NCI-H2196 treated with DMSO at 0.1 percent for 48 hours (cell line): ENCODE measurements at regions not wholly inside any gene's neighbourhood (a gene's known extent, or its start where the extent isn't known, plus 50 kb on each side); places are given as distances from the start of the nearest gene placed in this dataset.
"Not testable (repeated sequence)": the region's sequence is repeated elsewhere in the genome, so short reads cannot be mapped to it uniquely, and the experiment has no call there.

ENCODE experiments used
- DNase-seq: peaks from one replicate; lab custom pipeline; 2025; ENCODE audit not compliant: unreplicated experiment; lab: John Stamatoyannopoulos, UW

DNA sequence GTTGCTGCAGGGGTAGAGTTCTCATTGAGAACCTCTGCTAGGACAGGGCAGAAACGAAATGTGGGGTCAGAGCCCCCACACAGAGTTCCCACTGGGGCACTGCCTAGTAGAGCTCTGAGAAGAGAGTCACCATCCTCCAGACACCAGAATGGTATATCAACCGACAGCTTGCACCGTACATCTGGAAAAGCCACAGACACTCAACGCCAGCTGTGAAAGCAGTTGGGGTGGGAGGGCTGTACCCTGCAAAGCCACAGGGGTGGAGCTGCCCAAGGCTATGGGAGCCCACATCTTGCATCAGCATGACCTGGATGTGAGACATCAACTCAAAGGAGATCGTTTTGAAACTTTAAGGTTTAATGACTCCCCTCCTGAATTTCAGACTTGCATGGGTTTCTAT is 284.0 kb upstream of the DEPDC1 start:
- no peak for DNase-seq

DNA sequence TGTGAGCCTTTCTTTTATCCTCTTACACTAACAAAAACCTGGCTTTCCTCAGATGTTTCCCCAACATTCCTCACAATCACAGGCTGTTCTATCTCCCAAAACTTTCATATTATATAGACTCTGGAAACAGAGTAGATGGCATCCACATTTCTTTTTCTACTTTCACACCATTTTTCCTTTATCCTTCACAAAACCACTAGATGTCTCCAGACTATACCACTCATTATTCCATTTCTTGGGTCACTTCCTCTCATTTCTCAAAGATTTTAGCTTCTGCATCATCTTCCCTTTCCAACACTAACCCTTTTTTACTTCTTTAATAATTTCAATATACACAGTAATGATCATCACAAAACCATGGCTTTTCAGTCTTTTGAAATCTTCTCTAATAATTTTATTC is 286.0 kb upstream of the DEPDC1 start:
- DNase-seq, result no peak

- no peak for DNase-seq
Observed at GRCh38 chr1:68785328-68785727, 288.4 kb upstream of the DEPDC1 start.

- no peak for DNase-seq
Observed at GRCh38 chr1:68788762-68789161, 291.9 kb upstream of the DEPDC1 start.

DNA sequence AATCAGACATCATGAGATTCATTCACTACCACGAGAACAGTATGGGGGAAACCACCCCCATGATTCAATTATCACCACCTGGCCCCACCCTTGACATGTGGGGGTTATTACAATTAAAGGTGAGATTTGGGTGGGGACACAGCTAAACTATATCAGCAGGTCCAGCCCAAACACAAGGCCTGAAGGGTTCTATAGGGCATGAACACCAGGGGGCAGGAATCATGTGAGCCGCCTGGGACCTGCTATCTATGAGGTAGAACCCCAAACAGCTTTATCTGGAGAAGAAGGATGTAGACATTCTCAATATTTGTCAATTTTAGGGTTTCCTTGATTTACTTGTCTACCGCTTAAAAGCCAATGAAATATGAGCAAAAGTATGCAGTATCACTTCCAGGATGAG is 294.9 kb upstream of the DEPDC1 start:
- DNase-seq, result no peak

- DNase-seq, result no peak
Observed at GRCh38 chr1:68795956-68796355, 299.1 kb upstream of the DEPDC1 start.

DNA sequence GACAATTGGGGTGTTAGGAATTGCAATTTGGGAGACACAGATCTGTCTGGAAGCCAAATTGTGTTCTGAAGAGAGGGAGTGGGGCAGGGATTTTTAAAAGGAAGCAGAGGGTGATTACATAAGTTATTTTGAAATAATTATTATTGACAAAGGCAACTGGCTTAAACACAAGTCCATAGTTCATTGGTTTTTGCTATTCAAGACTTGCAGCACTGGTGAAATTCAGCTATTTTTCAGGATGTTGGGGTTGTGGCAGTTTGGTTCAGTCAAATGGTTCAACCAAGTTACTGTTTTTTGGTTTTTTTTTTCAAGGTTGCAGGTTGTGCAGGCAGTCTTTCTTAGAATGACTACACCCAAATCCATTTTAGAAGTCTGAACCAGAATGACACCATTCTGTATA is 300.0 kb upstream of the DEPDC1 start:
- no peak for DNase-seq

DNA sequence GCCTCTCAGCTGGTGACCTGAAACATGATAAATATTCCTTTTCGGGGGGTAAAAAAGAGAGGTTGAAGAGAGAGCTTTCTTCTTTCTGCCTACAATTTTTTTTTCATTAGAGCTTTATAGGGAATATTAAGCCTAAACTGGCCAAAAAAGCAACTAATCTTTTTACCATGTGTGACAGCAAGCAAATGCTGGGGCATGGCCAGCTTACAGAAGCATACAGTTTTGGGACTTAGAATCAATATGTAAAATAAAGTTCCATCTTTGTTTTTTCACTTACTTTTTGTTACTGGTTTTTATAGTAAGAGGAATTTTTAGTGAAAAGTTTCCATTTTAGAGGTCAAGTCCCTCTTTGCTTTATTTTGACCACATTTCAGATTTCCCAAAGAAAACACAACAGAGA is 301.2 kb upstream of the DEPDC1 start:
- DNase-seq, result no peak

- DNase-seq, result no peak
Observed at GRCh38 chr1:68799096-68799495, 302.2 kb upstream of the DEPDC1 start.

GRCh38 chr1:68800182-68800581 is 303.3 kb upstream of the DEPDC1 start:
- no peak for DNase-seq

- no peak for DNase-seq
Observed at GRCh38 chr1:68801440-68801839, 304.6 kb upstream of the DEPDC1 start.

DNA sequence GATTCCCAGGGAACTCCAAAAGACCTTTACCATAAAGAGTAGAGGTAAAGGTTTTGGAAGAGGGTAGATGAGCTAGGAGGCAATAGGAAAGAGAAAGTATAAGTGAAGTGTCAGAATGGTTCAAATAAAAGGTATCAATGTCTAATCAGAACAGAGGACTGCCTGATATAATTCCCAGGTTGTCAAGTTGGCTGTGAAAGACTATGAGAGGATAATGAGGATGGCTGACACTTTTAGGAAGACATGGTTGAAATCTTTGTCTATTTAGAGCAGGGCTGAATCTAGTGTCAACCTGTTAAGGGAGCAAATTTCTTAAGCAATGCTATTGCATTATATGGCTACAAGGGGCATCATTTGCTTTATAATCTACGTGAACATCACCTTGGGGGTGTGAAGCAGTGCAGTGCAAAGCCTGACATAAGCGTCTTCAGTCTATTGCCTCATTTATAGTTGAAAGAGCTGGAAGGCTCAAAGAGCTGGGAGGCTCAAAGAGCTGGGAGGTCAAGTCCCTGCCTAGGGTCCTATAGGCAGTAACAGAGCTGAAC is 308.3 kb upstream of the DEPDC1 start:
- no peak for DNase-seq

- no peak for DNase-seq
Observed at GRCh38 chr1:68808351-68808750, 311.5 kb upstream of the DEPDC1 start.

DNA sequence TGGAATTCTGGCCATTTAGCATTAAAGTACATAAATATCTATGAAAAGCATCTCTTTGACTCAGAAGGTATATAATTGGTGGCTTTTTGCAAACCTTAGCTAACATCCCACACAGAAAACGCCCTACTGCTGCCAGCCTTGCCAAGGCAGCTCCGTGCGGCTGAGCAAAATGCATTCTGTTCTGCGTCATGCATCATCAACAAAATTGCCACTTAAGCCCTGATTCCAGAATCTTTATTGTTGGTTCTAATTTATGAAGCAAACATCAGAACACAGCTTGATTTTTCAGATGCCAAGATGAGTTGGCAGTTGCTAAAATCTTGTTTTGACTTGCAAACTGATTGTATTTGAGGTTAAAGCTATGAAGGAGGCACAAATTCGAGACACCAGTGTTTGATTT is 314.9 kb upstream of the DEPDC1 start:
- no peak for DNase-seq

DNA sequence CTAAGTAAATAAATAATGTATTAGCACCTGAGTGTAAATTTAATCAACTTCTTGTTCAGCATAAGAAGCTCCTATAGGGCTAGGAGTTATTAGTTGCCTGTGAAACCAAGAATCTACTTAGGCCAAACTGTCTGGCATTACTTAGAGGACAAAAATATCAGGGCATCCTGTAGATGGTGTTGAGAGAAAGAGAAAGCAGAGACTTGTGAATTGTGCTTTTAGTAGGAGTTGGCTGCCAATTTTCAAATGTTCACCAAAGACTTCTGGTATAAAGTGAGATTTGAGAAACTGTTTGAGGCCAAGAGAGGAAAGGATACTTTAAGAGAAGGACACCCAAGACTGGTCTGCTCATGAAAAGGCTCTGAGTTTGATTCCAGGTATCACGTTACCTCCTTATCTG is 315.5 kb upstream of the DEPDC1 start:
- DNase-seq, result no peak

DNA sequence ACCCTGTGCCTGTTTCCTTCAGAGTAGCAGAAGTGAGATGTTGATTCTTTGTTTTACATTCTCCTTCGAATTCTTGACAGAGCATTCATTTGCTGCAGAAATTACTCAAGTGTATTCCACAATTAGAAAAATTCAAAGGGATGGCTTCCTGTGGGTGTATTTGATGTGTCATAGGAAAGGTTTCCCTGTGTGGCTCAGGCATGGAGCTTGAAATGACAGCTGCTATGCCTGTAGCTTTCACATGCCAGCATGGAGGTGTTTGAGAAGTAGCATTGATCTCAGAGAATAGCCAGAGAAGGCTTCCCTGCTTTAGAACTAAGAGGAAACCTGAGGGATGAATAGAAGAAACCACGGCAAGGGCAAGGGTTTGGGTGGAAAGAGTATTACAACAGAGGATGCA is 317.2 kb upstream of the DEPDC1 start:
- no peak for DNase-seq

GRCh38 chr1:68815632-68816031 is 318.8 kb upstream of the DEPDC1 start:
- no peak for DNase-seq

DNA sequence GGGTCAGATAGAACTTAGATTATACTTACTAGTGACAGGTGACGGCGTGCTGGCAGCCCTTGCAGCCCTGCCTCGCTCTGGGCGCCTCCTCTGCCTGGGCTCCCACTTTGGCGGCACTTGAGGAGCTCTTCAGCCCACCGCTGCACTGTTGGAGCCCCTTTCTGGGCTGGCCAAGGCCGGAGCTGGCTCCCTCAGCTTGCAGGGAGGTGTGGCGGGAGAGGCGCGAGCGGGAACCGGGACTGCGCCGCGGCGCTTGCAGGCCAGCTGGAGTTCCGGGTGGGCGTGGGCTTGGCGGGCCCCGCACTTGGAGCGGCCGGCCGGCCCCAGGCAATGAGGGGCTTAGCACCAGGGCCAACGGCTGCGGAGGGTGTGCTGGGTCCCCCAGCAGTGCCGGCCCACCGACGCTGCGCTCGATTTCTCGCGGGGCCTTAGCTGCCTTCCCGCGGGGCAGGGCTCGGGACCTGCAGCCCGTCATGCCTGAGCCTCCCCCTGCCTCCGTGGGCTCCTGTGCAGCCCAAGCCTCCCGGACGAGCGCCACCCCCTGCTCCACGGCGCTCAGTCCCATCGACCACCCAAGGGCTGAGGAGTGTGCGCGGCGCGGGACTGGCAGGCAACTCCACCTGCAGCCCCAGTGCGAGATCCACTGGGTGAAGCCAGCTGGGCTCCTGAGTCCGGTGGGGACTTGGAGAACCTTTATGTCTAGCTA is 320.8 kb upstream of the DEPDC1 start:
- not testable (repeated sequence) for DNase-seq

DNA sequence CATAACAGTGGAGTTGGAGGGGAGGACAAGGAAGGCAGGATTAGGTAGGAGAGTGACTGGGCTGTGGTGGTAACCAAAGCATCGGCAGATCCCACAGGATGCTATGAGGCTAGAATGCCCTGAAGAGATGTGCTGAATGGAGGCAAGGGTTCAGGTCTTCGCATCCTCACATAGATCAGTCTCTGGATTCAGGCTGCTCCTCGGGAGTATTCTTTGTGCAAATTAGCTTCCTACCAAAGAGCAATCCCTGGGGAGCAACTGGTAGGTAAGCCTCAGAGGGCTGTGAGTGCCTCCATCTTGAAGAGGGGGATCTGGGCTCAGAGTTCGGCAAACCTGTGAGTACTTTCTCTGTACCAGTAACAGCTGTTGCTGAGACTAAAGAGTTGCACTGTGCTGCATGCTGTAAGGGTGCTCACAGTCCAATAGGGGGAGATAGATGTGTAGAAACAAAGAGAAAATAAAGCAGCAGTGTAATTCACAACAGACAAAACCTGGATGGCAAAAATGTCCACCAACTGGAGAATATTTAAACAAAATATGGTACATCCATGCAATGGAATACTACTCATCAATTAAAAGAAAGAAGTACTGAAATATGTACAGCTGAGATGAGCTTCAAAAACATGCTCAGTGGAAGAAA is 322.4 kb upstream of the DEPDC1 start:
- peak; percentile 9 for DNase-seq

DNA sequence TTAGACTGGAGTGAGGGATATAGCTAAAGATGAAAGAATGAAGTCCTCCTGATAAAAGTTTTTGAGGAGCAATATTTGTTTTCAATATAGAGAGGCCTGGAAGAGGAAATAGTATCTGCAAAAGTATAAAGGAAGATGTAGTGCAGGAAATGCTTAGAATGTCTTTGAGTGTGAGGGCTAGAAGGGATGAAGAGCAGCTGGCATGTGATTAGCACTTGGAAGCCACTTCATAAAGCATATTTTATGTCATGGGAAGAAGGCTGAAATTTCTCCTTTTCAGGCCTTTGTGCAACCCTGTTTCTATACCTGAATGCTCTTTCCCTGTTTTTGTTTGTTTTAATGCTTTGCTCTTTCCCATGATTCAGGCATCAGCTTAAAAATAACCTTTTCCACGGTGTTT is 323.3 kb upstream of the DEPDC1 start:
- no peak for DNase-seq

DNA sequence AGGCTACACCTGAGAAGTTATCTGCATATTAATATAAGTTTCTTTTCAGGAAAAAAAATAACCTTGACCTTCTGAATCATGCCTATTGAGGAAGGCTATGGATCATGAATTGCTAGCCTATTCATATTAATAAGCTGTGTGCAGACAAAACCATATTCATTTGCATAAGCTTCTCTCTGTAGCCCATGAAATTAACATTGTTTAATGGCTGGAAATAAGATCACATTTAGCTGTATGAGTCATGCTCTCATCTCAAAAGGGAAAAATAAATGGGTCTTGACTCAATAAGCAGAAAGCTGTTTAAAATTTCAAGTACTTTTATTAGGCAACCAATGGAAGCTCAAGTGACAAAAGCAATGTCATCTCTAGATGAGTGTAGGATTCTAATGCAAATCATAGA is 330.0 kb upstream of the DEPDC1 start:
- no peak for DNase-seq

- DNase-seq, result no peak
Observed at GRCh38 chr1:68827261-68827660, 330.4 kb upstream of the DEPDC1 start.

- DNase-seq, result no peak
Observed at GRCh38 chr1:68828013-68828412, 331.1 kb upstream of the DEPDC1 start.
